ENCODE measurements at regions not wholly inside any gene's neighbourhood (a gene's known extent, or its start where the extent isn't known, plus 50 kb on each side); places are given as distances from the start of the nearest gene placed in this dataset.
"Not testable (repeated sequence)": the region's sequence is repeated elsewhere in the genome, so short reads cannot be mapped to it uniquely, and the experiment has no call there.

- DNase-seq (ENCODE audit: low read depth) = no peak
Observed at GRCh38 chrX:95974096-95974470, 710.6 kb upstream of the DIAPH2 start.

DNA sequence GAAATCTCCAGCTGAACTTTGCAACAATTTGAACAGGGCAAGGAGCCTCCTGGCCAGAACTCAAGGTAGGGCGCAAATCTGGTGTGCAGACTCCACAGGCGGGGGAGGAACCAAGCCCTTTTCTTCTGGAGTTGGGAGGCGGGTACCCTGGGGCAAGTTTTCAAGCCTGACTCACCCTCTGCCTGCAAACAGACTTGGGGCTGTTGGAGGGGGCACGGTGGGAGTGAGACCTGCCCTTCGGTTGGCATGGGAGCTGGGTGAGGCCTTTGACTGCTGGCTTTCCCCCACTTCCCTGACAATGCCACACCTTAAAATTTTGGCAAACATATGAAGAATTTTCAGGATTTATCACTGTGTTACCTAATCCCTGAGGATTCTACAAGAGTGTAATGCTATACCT, 709.8 kb upstream of the DIAPH2 start:
- DNase-seq (ENCODE audit: low read depth) = no peak

DNA sequence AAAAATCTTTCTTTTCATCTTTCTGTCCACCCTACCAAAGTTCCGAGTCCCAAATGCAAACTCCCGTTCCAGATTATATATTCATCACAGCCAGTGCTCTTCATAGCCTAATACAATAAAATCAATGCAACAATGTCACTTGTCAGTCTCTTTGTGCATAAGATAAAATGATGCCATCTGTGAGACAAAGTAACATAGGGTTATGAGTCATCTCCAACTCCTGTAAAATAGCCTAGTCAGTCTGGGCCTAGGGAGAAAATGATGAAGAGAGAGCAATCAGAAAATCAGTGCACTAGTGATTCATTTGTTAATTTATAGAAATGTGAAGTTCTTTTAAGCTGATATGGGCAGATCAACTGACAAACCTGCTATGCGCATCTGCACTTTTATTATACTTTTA, 689.1 kb upstream of the DIAPH2 start:
- no peak for DNase-seq (ENCODE audit: low read depth)

DNA sequence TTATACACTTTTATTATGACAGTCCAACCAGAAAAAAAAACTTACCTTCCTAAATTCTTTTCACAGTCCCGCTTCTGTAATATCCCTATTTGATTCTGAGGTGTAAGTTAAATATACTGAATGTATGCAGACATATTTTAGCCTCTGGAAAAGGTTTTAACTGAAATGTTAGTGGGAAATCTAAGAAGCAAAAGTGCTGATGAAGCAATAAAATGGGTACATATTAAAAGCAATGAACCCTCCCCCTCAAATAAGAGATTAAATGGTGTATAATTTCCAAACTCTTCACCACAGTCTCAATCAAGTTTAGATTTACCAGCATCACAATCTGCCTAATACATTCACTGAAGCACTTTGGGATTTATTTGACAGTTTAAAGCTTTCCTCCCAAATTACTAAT, 688.3 kb upstream of the DIAPH2 start:
- DNase-seq (ENCODE audit: low read depth) = no peak

DNA sequence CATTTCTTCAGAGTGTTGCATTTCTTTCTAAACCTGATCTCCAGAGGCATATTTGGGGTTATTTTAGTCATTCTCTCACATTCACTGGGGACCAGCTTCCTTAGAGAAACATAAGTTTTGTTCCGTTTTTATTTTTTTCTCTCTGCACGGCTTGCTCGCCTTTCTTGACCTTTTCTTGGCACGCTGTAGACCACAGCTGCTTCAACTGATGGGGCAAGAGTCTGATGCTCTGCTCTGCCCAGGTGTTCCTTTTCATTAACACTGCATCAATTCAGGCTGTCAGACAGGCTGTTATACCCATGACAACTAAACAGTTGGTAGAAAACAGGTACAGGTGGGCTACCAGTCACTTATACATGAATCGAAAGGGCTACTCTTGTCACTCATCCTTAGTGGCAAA, 682.2 kb upstream of the DIAPH2 start:
- DNase-seq (ENCODE audit: low read depth) = peak; percentile 4

GRCh38 chrX:96004386-96004785, 680.3 kb upstream of the DIAPH2 start:
- peak; percentile 39 for DNase-seq (ENCODE audit: low read depth)

DNA sequence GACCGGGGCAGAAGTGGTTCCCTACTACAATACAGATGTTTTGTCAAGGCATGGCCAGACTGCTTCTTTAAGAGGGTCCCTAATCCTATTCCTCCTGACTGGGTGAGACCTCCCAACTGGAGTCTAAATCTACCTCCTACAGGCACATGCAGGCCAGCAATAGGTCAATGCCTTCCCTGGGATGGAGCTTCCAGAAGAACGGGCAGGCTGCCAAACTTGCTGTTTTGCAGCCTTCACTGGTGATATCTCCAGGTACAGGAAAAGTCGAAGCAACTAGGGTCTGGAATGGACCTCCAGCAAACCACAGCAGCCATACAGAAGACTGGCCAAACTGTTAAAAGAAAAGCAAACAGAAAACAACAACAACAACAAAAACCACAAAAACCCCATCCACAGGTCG, 678.4 kb upstream of the DIAPH2 start:
- no peak for DNase-seq (ENCODE audit: low read depth)

- no peak for DNase-seq (ENCODE audit: low read depth)
Observed at GRCh38 chrX:96027407-96027806, 657.2 kb upstream of the DIAPH2 start.

GRCh38 chrX:96052078-96052477, 632.6 kb upstream of the DIAPH2 start:
- no peak for DNase-seq (ENCODE audit: low read depth)

DNA sequence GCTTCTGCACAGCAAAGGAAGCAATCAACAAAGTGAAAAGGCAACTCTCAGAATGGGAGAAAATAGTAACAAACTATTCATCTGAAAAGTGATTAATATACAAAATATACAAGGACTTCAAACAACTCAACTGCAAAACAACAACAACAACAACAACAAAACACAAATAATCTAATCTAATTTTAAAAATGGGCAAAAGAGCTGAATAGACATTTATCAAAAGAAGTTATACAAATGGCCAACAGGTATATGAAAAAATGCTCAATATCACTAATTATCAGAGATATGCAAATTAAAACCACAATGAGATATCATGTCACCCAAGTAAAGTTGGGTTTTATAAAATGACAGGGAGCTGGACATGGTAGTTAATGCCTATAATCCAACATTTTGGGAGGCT, 602.8 kb upstream of the DIAPH2 start:
- no peak for DNase-seq (ENCODE audit: low read depth)

- no peak for DNase-seq (ENCODE audit: low read depth)
Observed at GRCh38 chrX:96094616-96095015, 590.0 kb upstream of the DIAPH2 start.

DNA sequence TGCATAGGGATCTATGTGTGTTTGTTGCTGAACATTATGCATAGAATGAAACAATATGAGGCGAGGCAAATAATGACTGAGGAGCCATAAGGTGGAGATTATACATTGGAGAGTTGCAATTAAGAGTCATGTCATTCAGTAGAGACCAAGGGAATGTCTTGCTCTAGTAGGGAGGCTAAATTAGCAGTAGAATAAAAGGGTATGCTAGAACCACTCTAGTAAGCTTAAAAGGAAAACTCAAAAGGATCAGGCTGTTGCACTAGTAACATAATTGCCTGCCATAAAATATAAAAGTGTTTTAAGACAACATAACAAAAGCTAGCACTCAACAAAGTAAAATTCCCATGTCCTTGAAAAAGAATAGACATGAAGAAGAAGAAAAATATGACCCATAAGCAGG, 586.2 kb upstream of the DIAPH2 start:
- no peak for DNase-seq (ENCODE audit: low read depth)

DNA sequence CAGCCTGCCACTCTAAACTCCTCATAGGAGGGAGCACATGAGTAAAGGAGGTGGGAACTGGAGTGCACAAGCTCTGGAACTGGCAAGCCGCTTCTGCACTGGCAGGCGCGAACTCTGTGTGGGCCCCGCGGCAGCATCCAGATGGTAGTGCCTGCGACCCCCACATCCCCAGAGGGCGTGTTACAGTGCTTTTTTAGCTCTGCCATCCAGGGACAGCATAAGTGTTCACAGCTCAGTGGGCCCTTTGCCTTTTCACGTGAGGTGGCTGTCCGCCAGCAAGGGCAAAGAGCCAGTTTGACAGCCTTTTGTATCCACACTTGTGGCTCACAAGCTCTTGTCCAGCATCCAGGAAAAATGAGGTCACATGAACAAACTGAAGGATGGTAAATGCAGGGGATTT, 581.6 kb upstream of the DIAPH2 start:
- no peak for DNase-seq (ENCODE audit: low read depth)

DNA sequence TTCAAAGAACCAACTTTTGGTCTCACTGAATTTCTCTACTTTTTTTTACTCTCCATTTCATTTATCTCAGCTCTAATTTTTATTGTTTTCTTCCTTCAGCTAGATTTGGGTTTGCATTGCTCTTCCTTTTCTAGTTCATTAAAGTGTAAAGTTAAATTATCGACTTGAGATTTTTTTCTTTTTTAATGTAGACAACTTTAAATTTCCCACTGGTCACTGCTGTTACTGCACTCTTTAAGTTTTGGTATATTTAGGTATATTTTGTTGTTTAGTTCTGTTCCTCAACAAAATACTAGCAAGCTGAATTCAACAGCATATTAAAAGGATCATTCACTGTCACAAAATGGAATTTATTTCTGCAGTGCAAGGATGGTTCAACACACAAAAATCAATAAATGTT, 572.0 kb upstream of the DIAPH2 start:
- no peak for DNase-seq (ENCODE audit: low read depth)

DNA sequence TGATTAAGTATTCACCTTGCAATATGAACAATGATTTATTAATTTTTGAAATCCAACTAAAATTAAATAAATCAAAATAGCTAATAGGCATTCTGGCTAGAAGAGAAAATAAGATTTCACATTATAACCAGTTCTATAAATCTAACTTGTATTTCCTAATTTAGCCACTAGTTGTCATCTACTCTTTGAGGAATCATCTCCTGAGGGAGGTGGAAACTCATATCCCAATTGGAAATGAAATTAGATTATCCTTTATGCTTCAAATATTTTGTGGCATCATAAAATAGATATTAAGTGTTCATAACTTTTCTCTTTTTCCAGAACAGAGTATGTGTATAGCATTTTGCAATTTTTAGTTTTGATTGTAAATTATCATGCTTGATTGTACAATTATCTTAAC, 558.5 kb upstream of the DIAPH2 start:
- DNase-seq (ENCODE audit: low read depth) = no peak

- DNase-seq (ENCODE audit: low read depth) = not testable (repeated sequence)
Observed at GRCh38 chrX:96128058-96128457, 556.6 kb upstream of the DIAPH2 start.

DNA sequence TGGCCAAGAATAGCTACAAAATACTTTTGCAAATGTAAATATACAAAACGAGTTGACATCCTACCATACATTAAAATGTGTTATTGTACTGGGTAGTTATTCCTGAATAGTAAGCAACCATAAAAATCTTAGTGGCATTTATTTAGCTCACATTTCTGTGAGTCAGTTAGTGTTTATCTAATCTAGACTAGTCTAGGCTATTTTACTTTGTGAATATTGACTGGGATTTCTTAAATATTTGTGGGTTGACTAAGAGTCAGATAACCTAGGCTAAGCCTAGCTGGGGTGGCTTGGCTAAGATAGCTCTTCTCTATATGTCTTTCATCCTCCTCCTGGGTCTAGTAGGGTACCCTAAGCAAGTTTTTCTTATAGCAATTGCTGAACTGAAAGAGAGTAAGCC, 543.8 kb upstream of the DIAPH2 start:
- no peak for DNase-seq (ENCODE audit: low read depth)

DNA sequence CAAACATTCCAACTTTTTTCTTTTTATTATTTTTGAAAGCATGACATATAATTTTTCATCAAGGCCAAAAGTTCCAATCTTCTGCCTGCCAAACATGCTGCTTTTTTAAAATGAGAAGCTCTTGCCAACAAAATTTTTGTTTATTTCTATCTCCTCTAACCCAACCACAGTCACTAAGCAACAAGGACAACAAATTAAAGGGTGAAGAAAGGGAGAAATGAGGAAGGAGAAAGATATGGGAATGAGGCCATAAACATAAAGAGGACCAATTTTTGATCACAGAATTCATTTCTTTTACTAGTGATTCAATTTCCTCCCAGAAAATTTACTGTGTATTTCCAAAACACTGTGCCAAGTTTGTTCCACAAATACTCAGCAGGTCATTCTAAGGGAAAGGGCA, 537.0 kb upstream of the DIAPH2 start:
- peak; percentile 5 for DNase-seq (ENCODE audit: low read depth)

DNA sequence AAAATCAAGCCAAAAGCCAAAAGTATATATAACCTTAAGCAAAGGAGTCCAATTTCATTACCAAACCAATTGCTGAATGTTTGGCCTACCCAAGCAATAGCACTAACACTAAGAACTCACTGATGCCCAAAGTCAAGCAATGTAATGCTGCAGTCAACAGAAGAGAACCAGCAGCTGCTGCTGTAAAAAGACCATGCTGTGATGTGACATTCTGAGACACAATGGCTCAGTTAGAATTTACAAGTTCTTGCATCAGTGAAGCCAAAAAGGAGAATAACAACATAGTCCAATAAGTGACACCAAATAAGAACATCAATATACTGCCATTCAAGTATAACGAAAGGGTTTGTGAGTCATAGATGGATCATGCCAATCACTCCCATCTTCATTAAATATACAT, 514.0 kb upstream of the DIAPH2 start:
- DNase-seq (ENCODE audit: low read depth) = no peak

- DNase-seq (ENCODE audit: low read depth) = no peak
Observed at GRCh38 chrX:96176921-96177320, 507.7 kb upstream of the DIAPH2 start.

- DNase-seq (ENCODE audit: low read depth) = no peak
Observed at GRCh38 chrX:96181605-96182004, 503.0 kb upstream of the DIAPH2 start.

- DNase-seq (ENCODE audit: low read depth) = peak; percentile 4
Observed at GRCh38 chrX:96182366-96182765, 502.3 kb upstream of the DIAPH2 start.

DNA sequence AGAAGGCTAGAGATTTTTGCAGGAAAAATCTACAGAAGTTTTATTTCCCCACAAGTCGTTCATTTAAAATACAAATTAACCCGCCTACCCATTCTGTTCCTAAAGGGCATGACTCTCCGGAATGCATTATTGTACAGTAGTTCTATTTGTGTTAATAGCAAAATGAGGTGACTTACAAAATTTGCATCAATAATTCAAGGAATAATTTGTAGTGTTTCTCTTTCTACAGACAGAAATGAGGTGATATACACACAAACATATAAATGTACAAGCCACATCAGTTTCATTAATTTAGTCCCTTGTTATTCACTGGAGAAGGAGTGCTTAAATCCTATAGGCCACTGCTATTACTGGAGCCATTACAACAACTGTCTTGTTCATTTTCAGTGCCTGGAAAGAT, 501.3 kb upstream of the DIAPH2 start:
- DNase-seq (ENCODE audit: low read depth) = no peak

GRCh38 chrX:96183843-96184242, 500.8 kb upstream of the DIAPH2 start:
- DNase-seq (ENCODE audit: low read depth) = no peak

GRCh38 chrX:96204928-96205327, 479.7 kb upstream of the DIAPH2 start:
- DNase-seq (ENCODE audit: low read depth) = no peak

Measured in stromal cell of bone marrow (primary cell).